ENCODE measurements at regions not wholly inside any gene's neighbourhood (a gene's known extent, or its start where the extent isn't known, plus 50 kb on each side); places are given as distances from the start of the nearest gene placed in this dataset.

- Histone ChIP-seq H3K36me3 (ENCODE audit: insufficient read depth, low read length) (no peaks in the 10 kb centered on the region), H3K4me3 (ENCODE audit: low read depth in 1 of 2, low read length in 2 of 2) (no peak overlapping the region), H3K9ac (ENCODE audit: low read length) (no peak overlapping the region), H3K27ac (ENCODE audit: low read depth, low read length) (no peak overlapping the region), H3K4me1 (ENCODE audit: insufficient read depth, low read length) (peaks cover 15% of the 10 kb centered on the region), H3K27me3 (ENCODE audit: control insufficient read depth in 1 of 2, insufficient read depth in 2 of 2, low read length in 2 of 2) (no peaks in the 10 kb centered on the region), H3K9me3 (ENCODE audit: low read length) (no peaks in the 10 kb centered on the region)
Measured at GRCh38 chr9:88739373-88739772, 204.4 kb downstream of the NXNL2 start.

GRCh38 chr9:88740844-88741243, 205.9 kb downstream of the NXNL2 start:
- no peaks in the 10 kb centered on the region for H3K9me3 ChIP-seq (ENCODE audit: low read length)
- no peak overlapping the region for H3K4me3 ChIP-seq (ENCODE audit: low read depth in 1 of 2, low read length in 2 of 2)
- no peak overlapping the region for H3K27ac ChIP-seq (ENCODE audit: low read depth, low read length)
- no peaks in the 10 kb centered on the region for H3K36me3 ChIP-seq (ENCODE audit: insufficient read depth, low read length)
- no peak overlapping the region for H3K9ac ChIP-seq (ENCODE audit: low read length)
- H3K27me3 ChIP-seq (ENCODE audit: control insufficient read depth in 1 of 2, insufficient read depth in 2 of 2, low read length in 2 of 2) = no peaks in the 10 kb centered on the region
- H3K4me1 ChIP-seq (ENCODE audit: insufficient read depth, low read length) = peaks cover 29% of the 10 kb centered on the region

- no peak overlapping the region for H3K9ac ChIP-seq (ENCODE audit: low read length)
- no peak overlapping the region for H3K27ac ChIP-seq (ENCODE audit: low read depth, low read length)
- H3K27me3 ChIP-seq (ENCODE audit: control insufficient read depth in 1 of 2, insufficient read depth in 2 of 2, low read length in 2 of 2) = no peaks in the 10 kb centered on the region
- H3K4me3 ChIP-seq (ENCODE audit: low read depth in 1 of 2, low read length in 2 of 2) = no peak overlapping the region
- H3K9me3 ChIP-seq (ENCODE audit: low read length) = no peaks in the 10 kb centered on the region
- H3K4me1 ChIP-seq (ENCODE audit: insufficient read depth, low read length) = peaks cover 34% of the 10 kb centered on the region
- no peaks in the 10 kb centered on the region for H3K36me3 ChIP-seq (ENCODE audit: insufficient read depth, low read length)
Measured at GRCh38 chr9:88741335-88741734, 206.4 kb downstream of the NXNL2 start.

- H3K27me3 ChIP-seq (ENCODE audit: control insufficient read depth in 1 of 2, insufficient read depth in 2 of 2, low read length in 2 of 2) = no peaks in the 10 kb centered on the region
- H3K4me1 ChIP-seq (ENCODE audit: insufficient read depth, low read length) = peaks cover 45% of the 10 kb centered on the region
- no peaks in the 10 kb centered on the region for H3K36me3 ChIP-seq (ENCODE audit: insufficient read depth, low read length)
- no peak overlapping the region for H3K9ac ChIP-seq (ENCODE audit: low read length)
- H3K4me3 ChIP-seq (ENCODE audit: low read depth in 1 of 2, low read length in 2 of 2) = no peak overlapping the region
- H3K9me3 ChIP-seq (ENCODE audit: low read length) = no peaks in the 10 kb centered on the region
- no peak overlapping the region for H3K27ac ChIP-seq (ENCODE audit: low read depth, low read length)
Measured at GRCh38 chr9:88742483-88742882, 207.5 kb downstream of the NXNL2 start.

- Histone ChIP-seq H3K9ac (ENCODE audit: low read length) (no peak overlapping the region), H3K36me3 (ENCODE audit: insufficient read depth, low read length) (no peaks in the 10 kb centered on the region), H3K9me3 (ENCODE audit: low read length) (no peaks in the 10 kb centered on the region), H3K4me3 (ENCODE audit: low read depth in 1 of 2, low read length in 2 of 2) (no peak overlapping the region), H3K27me3 (ENCODE audit: control insufficient read depth in 1 of 2, insufficient read depth in 2 of 2, low read length in 2 of 2) (no peaks in the 10 kb centered on the region), H3K4me1 (ENCODE audit: insufficient read depth, low read length) (peaks cover 49% of the 10 kb centered on the region), H3K27ac (ENCODE audit: low read depth, low read length) (no peak overlapping the region)
Measured at GRCh38 chr9:88742905-88743304, 207.9 kb downstream of the NXNL2 start.

GRCh38 chr9:88745276-88746001, 210.5 kb downstream of the NXNL2 start:
- H3K9me3 ChIP-seq (ENCODE audit: low read length) = no peaks in the 10 kb centered on the region
- H3K27ac ChIP-seq (ENCODE audit: low read depth, low read length) = peak overlapping the region; percentile 74
- H3K4me1 ChIP-seq (ENCODE audit: insufficient read depth, low read length) = peaks cover 72% of the 10 kb centered on the region
- peak overlapping the region in 1 of 2 donors; percentile 8 for H3K4me3 ChIP-seq (ENCODE audit: low read depth in 1 of 2, low read length in 2 of 2)
- H3K36me3 ChIP-seq (ENCODE audit: insufficient read depth, low read length) = no peaks in the 10 kb centered on the region
- no peak overlapping the region for H3K9ac ChIP-seq (ENCODE audit: low read length)
- no peaks in the 10 kb centered on the region for H3K27me3 ChIP-seq (ENCODE audit: control insufficient read depth in 1 of 2, insufficient read depth in 2 of 2, low read length in 2 of 2)

- Histone ChIP-seq H3K27ac (ENCODE audit: low read depth, low read length) (peak overlapping the region; percentile 39), H3K9ac (ENCODE audit: low read length) (no peak overlapping the region), H3K4me1 (ENCODE audit: insufficient read depth, low read length) (peaks cover 72% of the 10 kb centered on the region), H3K4me3 (ENCODE audit: low read depth in 1 of 2, low read length in 2 of 2) (peak overlapping the region in 1 of 2 donors; percentile 8), H3K27me3 (ENCODE audit: control insufficient read depth in 1 of 2, insufficient read depth in 2 of 2, low read length in 2 of 2) (no peaks in the 10 kb centered on the region), H3K36me3 (ENCODE audit: insufficient read depth, low read length) (no peaks in the 10 kb centered on the region), H3K9me3 (ENCODE audit: low read length) (no peaks in the 10 kb centered on the region)
Measured at GRCh38 chr9:88746029-88746742, 211.2 kb downstream of the NXNL2 start.

GRCh38 chr9:88746743-88747398, 211.9 kb downstream of the NXNL2 start:
- H3K27ac ChIP-seq (ENCODE audit: low read depth, low read length) = peak overlapping the region; percentile 39

GRCh38 chr9:88747768-88748167, 212.8 kb downstream of the NXNL2 start:
- Histone ChIP-seq H3K4me1 (ENCODE audit: insufficient read depth, low read length) (peaks cover 65% of the 10 kb centered on the region), H3K9me3 (ENCODE audit: low read length) (no peaks in the 10 kb centered on the region), H3K27me3 (ENCODE audit: control insufficient read depth in 1 of 2, insufficient read depth in 2 of 2, low read length in 2 of 2) (no peaks in the 10 kb centered on the region), H3K36me3 (ENCODE audit: insufficient read depth, low read length) (no peaks in the 10 kb centered on the region), H3K9ac (ENCODE audit: low read length) (no peak overlapping the region), H3K4me3 (ENCODE audit: low read depth in 1 of 2, low read length in 2 of 2) (peak overlapping the region in 1 of 2 donors; percentile 20), H3K27ac (ENCODE audit: low read depth, low read length) (no peak overlapping the region)

More at GRCh38 chr9:88746743-88747398, 211.9 kb downstream of the NXNL2 start:
- no peaks in the 10 kb centered on the region for H3K27me3 ChIP-seq (ENCODE audit: control insufficient read depth in 1 of 2, insufficient read depth in 2 of 2, low read length in 2 of 2)
- H3K9ac ChIP-seq (ENCODE audit: low read length) = no peak overlapping the region
- peaks cover 72% of the 10 kb centered on the region for H3K4me1 ChIP-seq (ENCODE audit: insufficient read depth, low read length)
- peak overlapping the region in 1 of 2 donors; percentile 20 for H3K4me3 ChIP-seq (ENCODE audit: low read depth in 1 of 2, low read length in 2 of 2)
- H3K36me3 ChIP-seq (ENCODE audit: insufficient read depth, low read length) = no peaks in the 10 kb centered on the region
- no peaks in the 10 kb centered on the region for H3K9me3 ChIP-seq (ENCODE audit: low read length)

- no peaks in the 10 kb centered on the region for H3K36me3 ChIP-seq (ENCODE audit: insufficient read depth, low read length)
- no peak overlapping the region for H3K4me3 ChIP-seq (ENCODE audit: low read depth in 1 of 2, low read length in 2 of 2)
- H3K4me1 ChIP-seq (ENCODE audit: insufficient read depth, low read length) = peaks cover 68% of the 10 kb centered on the region
- H3K9ac ChIP-seq (ENCODE audit: low read length) = no peak overlapping the region
- H3K27ac ChIP-seq (ENCODE audit: low read depth, low read length) = no peak overlapping the region
- no peaks in the 10 kb centered on the region for H3K27me3 ChIP-seq (ENCODE audit: control insufficient read depth in 1 of 2, insufficient read depth in 2 of 2, low read length in 2 of 2)
- no peaks in the 10 kb centered on the region for H3K9me3 ChIP-seq (ENCODE audit: low read length)
Measured at GRCh38 chr9:88748566-88749261, 213.7 kb downstream of the NXNL2 start.

GRCh38 chr9:88749420-88749819, 214.4 kb downstream of the NXNL2 start:
- H3K9ac ChIP-seq (ENCODE audit: low read length) = no peak overlapping the region
- peaks cover 68% of the 10 kb centered on the region for H3K4me1 ChIP-seq (ENCODE audit: insufficient read depth, low read length)
- H3K27me3 ChIP-seq (ENCODE audit: control insufficient read depth in 1 of 2, insufficient read depth in 2 of 2, low read length in 2 of 2) = no peaks in the 10 kb centered on the region
- no peak overlapping the region for H3K27ac ChIP-seq (ENCODE audit: low read depth, low read length)
- H3K9me3 ChIP-seq (ENCODE audit: low read length) = no peaks in the 10 kb centered on the region
- H3K36me3 ChIP-seq (ENCODE audit: insufficient read depth, low read length) = no peaks in the 10 kb centered on the region
- H3K4me3 ChIP-seq (ENCODE audit: low read depth in 1 of 2, low read length in 2 of 2) = no peak overlapping the region
